ENCODE measurements at regions not wholly inside any gene's neighbourhood (a gene's known extent, or its start where the extent isn't known, plus 50 kb on each side); places are given as distances from the start of the nearest gene placed in this dataset.

GRCh38 chr2:5983511-5984272 is 291.5 kb downstream of the SOX11 start:
- Histone ChIP-seq H3K36me3 (no peaks in the 10 kb centered on the region), H3K4me1 (peaks cover 0 to 7% (median 0%) of the 10 kb centered on the region in 6 donors), H3K9me3 (no peaks in the 10 kb centered on the region), H3K27me3 (replicated peaks in 1 of 7) (peaks cover 0 to 25% (median 0%) of the 10 kb centered on the region in 7 donors), H3K27ac (no peak overlapping the region), H3K4me3 (no peak overlapping the region)
- 82 to 91% (median 84%) methylated on average over 13 of the region's 13 CpGs for WGBS, 5 donors
- intact Hi-C loops (cut with DNase I; ENCODE audit: low total_unique reads): no loop called here
- TF ChIP-seq, protein P1, sequence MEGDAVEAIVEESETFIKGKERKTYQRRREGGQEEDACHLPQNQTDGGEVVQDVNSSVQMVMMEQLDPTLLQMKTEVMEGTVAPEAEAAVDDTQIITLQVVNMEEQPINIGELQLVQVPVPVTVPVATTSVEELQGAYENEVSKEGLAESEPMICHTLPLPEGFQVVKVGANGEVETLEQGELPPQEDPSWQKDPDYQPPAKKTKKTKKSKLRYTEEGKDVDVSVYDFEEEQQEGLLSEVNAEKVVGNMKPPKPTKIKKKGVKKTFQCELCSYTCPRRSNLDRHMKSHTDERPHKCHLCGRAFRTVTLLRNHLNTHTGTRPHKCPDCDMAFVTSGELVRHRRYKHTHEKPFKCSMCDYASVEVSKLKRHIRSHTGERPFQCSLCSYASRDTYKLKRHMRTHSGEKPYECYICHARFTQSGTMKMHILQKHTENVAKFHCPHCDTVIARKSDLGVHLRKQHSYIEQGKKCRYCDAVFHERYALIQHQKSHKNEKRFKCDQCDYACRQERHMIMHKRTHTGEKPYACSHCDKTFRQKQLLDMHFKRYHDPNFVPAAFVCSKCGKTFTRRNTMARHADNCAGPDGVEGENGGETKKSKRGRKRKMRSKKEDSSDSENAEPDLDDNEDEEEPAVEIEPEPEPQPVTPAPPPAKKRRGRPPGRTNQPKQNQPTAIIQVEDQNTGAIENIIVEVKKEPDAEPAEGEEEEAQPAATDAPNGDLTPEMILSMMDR (IDR thresholded peaks at IDR 0.05 in 8 of 11, conservative IDR thresholded peaks at IDR 0.05 in 3 of 11): no peak
- TF ChIP-seq POLR2A (IDR thresholded peaks at IDR 0.05) (no peak), POLR2AphosphoS5 (IDR thresholded peaks at IDR 0.05) (no peak)
- no peak for DNase-seq

DNA sequence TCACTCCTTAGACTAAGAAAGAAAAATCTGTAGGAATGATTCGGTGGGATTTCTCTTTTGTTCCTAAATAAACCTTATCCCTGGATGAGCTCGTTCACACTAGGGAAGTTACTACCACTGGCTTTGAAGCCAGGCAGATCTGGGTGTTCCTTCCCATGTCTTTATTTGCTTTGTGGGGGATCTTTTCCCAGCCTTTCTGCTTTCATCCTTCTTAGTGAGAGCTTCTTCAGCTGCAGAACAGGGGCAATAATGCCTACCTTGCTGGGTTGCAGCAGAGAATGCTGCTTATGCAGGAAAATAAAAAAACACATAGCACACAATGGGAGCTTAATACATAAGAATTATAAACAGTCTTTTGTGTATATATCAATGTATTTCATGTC is 292.1 kb downstream of the SOX11 start:
- H3K27me3 ChIP-seq (replicated peaks in 1 of 7): peaks cover 0 to 25% (median 0%) of the 10 kb centered on the region in 7 donors
- H3K4me3 ChIP-seq: no peak overlapping the region
- H3K27ac ChIP-seq: no peak overlapping the region
- no peaks in the 10 kb centered on the region for H3K9me3 ChIP-seq
- H3K36me3 ChIP-seq: no peaks in the 10 kb centered on the region
- TF ChIP-seq POLR2A (IDR thresholded peaks at IDR 0.05) (no peak), POLR2AphosphoS5 (IDR thresholded peaks at IDR 0.05) (no peak)
- TF ChIP-seq, protein P1 (IDR thresholded peaks at IDR 0.05 in 8 of 11, conservative IDR thresholded peaks at IDR 0.05 in 3 of 11): no peak
- 67 to 93% (median 73%) methylated on average over 2 of the region's 2 CpGs for WGBS, 5 donors
- H3K4me1 ChIP-seq: peaks cover 0 to 7% (median 0%) of the 10 kb centered on the region in 6 donors
- DNase-seq: no peak
- intact Hi-C loops (cut with DNase I; ENCODE audit: low total_unique reads): no loop called here

DNA sequence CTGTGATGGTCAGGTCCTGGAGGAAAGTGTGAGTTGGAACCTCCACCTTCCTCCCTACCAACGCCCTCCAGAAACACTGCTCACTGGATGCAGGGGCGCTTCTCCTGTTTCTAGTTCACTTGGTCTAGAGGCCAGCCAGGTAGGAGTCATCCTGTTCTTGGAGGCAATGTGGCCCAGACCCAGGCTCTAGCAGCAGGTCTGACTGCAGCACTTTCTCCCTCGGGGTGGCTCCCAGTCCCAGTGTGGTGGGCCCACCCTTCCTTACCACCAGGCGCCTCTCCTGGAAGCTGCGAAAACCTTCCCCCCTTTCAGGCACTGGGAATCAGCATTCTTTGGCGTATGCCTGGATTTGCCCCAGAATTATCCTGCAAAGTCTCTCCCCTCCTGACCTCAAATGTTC is 292.8 kb downstream of the SOX11 start:
- Histone ChIP-seq H3K36me3 (no peaks in the 10 kb centered on the region), H3K27me3 (replicated peaks in 1 of 7) (peaks cover 0 to 25% (median 0%) of the 10 kb centered on the region in 7 donors), H3K4me1 (peaks cover 0 to 7% (median 0%) of the 10 kb centered on the region in 6 donors), H3K4me3 (no peak overlapping the region), H3K9me3 (no peaks in the 10 kb centered on the region), H3K27ac (no peak overlapping the region)
- 82 to 92% (median 89%) methylated on average over 6 of the region's 6 CpGs for WGBS, 5 donors
- DNase-seq: no peak
- intact Hi-C loops (cut with DNase I; ENCODE audit: low total_unique reads): no loop called here
- TF ChIP-seq POLR2AphosphoS5 (IDR thresholded peaks at IDR 0.05) (no peak), POLR2A (IDR thresholded peaks at IDR 0.05) (no peak)
- TF ChIP-seq, protein P1 (IDR thresholded peaks at IDR 0.05 in 8 of 11, conservative IDR thresholded peaks at IDR 0.05 in 3 of 11): no peak

GRCh38 chr2:5985536-5986385 is 293.6 kb downstream of the SOX11 start:
- Histone ChIP-seq H3K4me3 (no peak overlapping the region), H3K27me3 (replicated peaks in 1 of 7) (peaks cover 0 to 21% (median 0%) of the 10 kb centered on the region in 7 donors), H3K9me3 (no peaks in the 10 kb centered on the region), H3K36me3 (no peaks in the 10 kb centered on the region), H3K4me1 (peaks cover 0 to 7% (median 0%) of the 10 kb centered on the region in 6 donors), H3K27ac (no peak overlapping the region)
- intact Hi-C loops (cut with DNase I; ENCODE audit: low total_unique reads): no loop called here
- no peak for TF ChIP-seq POLR2AphosphoS5 (IDR thresholded peaks at IDR 0.05)
- no peak for TF ChIP-seq POLR2A (IDR thresholded peaks at IDR 0.05)
- TF ChIP-seq, protein P1 (IDR thresholded peaks at IDR 0.05 in 8 of 11, conservative IDR thresholded peaks at IDR 0.05 in 3 of 11): no peak
- no peak for DNase-seq
- WGBS, 5 donors: 83 to 88% (median 85%) methylated on average over 18 of the region's 18 CpGs

Data from spleen (tissue), 11 donors.